Stimulated activated naive CD8-positive, alpha-beta T cell treated with anti-CD3 and anti-CD28 coated beads, Interleukin-15, amount 100 ng/mL, for 72 hours (primary cell): ENCODE measurements at regions not wholly inside any gene's neighbourhood (a gene's known extent, or its start where the extent isn't known, plus 50 kb on each side); places are given as distances from the start of the nearest gene placed in this dataset.

ENCODE experiments used
- ATAC-seq: fragments of 150-1000 bp; cut with Tn5 transposase; 2 replicates; pipeline ENCODE4 v1.10.0; 2021; ENCODE audit warnings: mild to moderate bottlenecking, moderate library complexity
- DNase-seq, 2 donors: peaks; one replicate each; pipeline ENCODE4 v3.0.0; 2021 to 2022
- H3K27ac Mint-ChIP-seq, 2 donors: one replicate each; pipeline ENCODE4 v1.8.0; 2022; ENCODE audit warnings: mild to moderate bottlenecking in 2 of 2, mixed read lengths in 2 of 2, moderate library complexity in 2 of 2
- H3K27me3 Mint-ChIP-seq: one replicate; pipeline ENCODE4 v1.8.0; 2022; ENCODE audit warnings: mixed read lengths
- H3K4me1 Mint-ChIP-seq: one replicate; pipeline ENCODE4 v1.8.0; 2022; ENCODE audit warnings: mild to moderate bottlenecking, mixed read lengths
- H3K4me3 Mint-ChIP-seq, 2 donors: one replicate each; pipeline ENCODE4 v1.8.0; 2022; ENCODE audit warnings: mild to moderate bottlenecking in 2 of 2, mixed read lengths in 2 of 2, moderate library complexity in 1 of 2
- H3K9me3 Mint-ChIP-seq, 2 donors: one replicate each; pipeline ENCODE4 v1.8.0; 2022; ENCODE audit warnings: mixed read lengths in 2 of 2

GRCh38 chr1:244242446-244242845, 191.4 kb downstream of the ZBTB18 start:
- DNase-seq (no peak), ATAC-seq (peak; percentile 43)
- no peaks in the 10 kb centered on the region for H3K9me3 Mint-ChIP-seq
- H3K4me1 Mint-ChIP-seq = peaks cover 21% of the 10 kb centered on the region
- no peak overlapping the region for H3K4me3 Mint-ChIP-seq
- peak overlapping the region in 1 of 2 donors; percentile 35 for H3K27ac Mint-ChIP-seq
- H3K27me3 Mint-ChIP-seq = no peaks in the 10 kb centered on the region

DNA sequence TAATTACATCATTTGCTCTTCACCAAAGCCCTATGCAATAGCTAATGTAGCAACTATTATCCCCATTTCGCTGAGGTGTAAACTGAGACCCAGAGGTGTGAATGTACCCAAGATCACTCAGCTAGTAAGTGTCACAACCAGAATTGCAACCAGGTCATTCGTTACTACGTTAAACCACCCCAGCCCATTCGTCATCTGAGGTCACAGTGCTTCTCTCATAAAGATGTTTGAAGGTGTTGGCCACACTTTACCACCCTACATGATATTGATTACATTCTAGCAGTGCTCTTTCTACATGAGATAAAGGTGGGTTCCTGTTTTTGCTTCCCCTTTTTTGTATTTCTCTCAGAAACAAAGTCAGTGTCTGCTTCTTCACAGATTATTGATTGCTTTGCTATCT, 195.3 kb downstream of the ZBTB18 start:
- Mint-ChIP-seq H3K9me3 (no peaks in the 10 kb centered on the region), H3K4me3 (no peak overlapping the region), H3K27me3 (no peaks in the 10 kb centered on the region), H3K27ac (no peak overlapping the region), H3K4me1 (peaks cover 12% of the 10 kb centered on the region)
- ATAC-seq (no peak), DNase-seq (no peak)

- Mint-ChIP-seq H3K4me3 (no peak overlapping the region), H3K27ac (no peak overlapping the region), H3K27me3 (no peaks in the 10 kb centered on the region), H3K4me1 (no peaks in the 10 kb centered on the region), H3K9me3 (no peaks in the 10 kb centered on the region)
- no peak for DNase-seq
- no peak for ATAC-seq
These were observed 197.3 kb downstream of the ZBTB18 start for GRCh38 chr1:244248426-244248825.

DNA sequence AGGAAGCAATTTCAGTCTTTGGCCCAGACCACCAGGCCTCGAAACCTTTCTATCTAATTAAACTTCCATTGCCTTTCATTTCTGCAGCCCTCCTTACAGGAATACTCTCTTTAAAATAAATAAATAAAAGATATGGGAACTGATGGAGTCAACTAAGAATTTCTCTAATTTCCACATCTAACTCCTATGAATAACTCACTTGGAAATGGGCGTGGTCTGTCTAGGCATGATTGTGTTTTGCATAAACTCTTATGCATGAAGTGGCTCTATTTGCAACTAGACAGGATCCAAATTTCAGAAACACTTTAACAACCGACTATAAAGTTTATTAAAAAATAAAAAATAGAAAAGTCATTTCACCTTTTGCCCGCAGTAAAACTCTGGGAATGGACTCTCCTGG, 199.5 kb downstream of the ADSS2 start:
- H3K4me3 Mint-ChIP-seq = no peak overlapping the region
- DNase-seq (no peak), ATAC-seq (no peak)
- peaks cover 0 to 4% of the 10 kb centered on the region in 2 donors for H3K9me3 Mint-ChIP-seq
- H3K4me1 Mint-ChIP-seq = no peaks in the 10 kb centered on the region
- H3K27ac Mint-ChIP-seq = no peak overlapping the region
- no peaks in the 10 kb centered on the region for H3K27me3 Mint-ChIP-seq

GRCh38 chr1:244254467-244254866, 197.2 kb downstream of the ADSS2 start:
- H3K27ac Mint-ChIP-seq = no peak overlapping the region
- no peaks in the 10 kb centered on the region for H3K4me1 Mint-ChIP-seq
- DNase-seq = no peak
- H3K4me3 Mint-ChIP-seq = no peak overlapping the region
- peaks cover 0 to 4% of the 10 kb centered on the region in 2 donors for H3K9me3 Mint-ChIP-seq
- no peaks in the 10 kb centered on the region for H3K27me3 Mint-ChIP-seq
- ATAC-seq = no peak

GRCh38 chr1:244255426-244255965, 196.2 kb downstream of the ADSS2 start:
- DNase-seq (no peak), ATAC-seq (no peak)
- no peaks in the 10 kb centered on the region for H3K4me1 Mint-ChIP-seq
- no peaks in the 10 kb centered on the region for H3K27me3 Mint-ChIP-seq
- no peak overlapping the region for H3K4me3 Mint-ChIP-seq
- H3K27ac Mint-ChIP-seq = no peak overlapping the region
- H3K9me3 Mint-ChIP-seq = peaks cover 0 to 4% of the 10 kb centered on the region in 2 donors

GRCh38 chr1:244256086-244256676, 195.5 kb downstream of the ADSS2 start:
- Mint-ChIP-seq H3K27ac (no peak overlapping the region), H3K9me3 (peaks cover 0 to 4% of the 10 kb centered on the region in 2 donors), H3K4me3 (no peak overlapping the region), H3K4me1 (no peaks in the 10 kb centered on the region), H3K27me3 (no peaks in the 10 kb centered on the region)
- ATAC-seq = no peak
- no peak for DNase-seq

DNA sequence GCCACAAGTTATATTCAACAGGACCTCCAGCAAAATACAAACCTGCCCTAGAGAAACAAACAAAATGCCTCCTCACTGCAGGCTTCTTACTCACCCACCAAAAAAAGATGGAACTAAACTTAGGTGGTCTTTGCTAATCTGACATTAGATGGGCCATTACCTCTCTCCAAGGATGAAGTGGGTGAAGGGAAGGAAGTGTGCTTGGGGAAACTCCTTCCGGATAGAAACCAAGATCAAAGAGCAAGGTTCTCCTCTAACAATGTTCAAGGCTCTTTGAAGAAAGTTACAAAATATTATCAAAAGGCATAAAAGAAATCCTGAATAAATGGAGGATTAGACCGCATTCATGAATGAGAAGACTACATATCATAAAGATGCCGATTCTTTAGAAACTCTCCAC, 187.5 kb downstream of the ADSS2 start:
- no peak for DNase-seq
- no peak for ATAC-seq
- no peak overlapping the region for H3K4me3 Mint-ChIP-seq
- no peaks in the 10 kb centered on the region for H3K9me3 Mint-ChIP-seq
- H3K4me1 Mint-ChIP-seq = no peaks in the 10 kb centered on the region
- no peak overlapping the region for H3K27ac Mint-ChIP-seq
- no peaks in the 10 kb centered on the region for H3K27me3 Mint-ChIP-seq

DNA sequence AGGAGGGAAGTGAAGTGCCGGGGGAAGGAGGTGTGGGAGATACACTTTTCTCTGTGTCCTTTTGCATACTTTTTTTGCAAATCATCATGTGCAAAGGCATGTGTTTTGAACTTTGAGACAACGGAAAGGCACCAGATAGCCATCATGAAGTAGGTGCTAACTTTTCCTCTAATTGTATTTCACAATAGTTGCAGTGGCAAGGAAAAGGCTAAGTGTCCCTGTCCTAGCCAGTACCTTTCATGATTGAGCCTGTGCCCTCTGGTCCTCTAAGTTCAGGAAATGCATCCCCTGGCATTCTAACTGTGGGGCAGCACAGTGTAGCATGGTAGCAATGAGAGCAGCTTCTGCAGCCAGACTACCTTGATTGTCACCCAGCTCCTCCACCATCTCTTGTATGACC, 186.2 kb downstream of the ADSS2 start:
- Mint-ChIP-seq H3K27me3 (no peaks in the 10 kb centered on the region), H3K27ac (no peak overlapping the region)

DNA sequence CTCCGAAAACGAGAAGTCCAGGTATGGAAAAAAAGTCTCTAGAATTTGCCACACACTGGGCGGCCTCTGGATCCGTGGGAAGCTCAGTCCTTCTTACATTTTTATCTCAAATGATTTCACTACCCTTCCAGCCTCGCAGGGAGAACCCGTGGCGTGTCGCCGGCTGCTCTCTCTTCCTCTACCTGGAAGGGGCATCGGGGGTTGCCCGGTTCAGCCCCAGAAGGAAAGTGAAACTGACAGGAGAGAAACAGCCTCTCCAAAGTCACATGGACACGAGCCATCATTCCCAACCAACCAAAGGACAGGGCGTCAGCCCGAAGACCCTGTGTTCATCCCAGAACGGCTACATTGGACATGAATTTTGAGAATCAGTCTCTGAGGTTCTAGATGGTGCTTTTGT, 182.5 kb downstream of the ADSS2 start:
- no peak overlapping the region for H3K27ac Mint-ChIP-seq
- ATAC-seq (no peak), DNase-seq (no peak)
- no peaks in the 10 kb centered on the region for H3K27me3 Mint-ChIP-seq
- H3K9me3 Mint-ChIP-seq = peaks cover 0 to 14% of the 10 kb centered on the region in 2 donors
- H3K4me3 Mint-ChIP-seq = no peak overlapping the region
- H3K4me1 Mint-ChIP-seq = peaks cover 6% of the 10 kb centered on the region

More for the DNA sequence above, 186.2 kb downstream of the ADSS2 start:
- ATAC-seq = no peak
- peaks cover 0 to 5% of the 10 kb centered on the region in 2 donors for H3K9me3 Mint-ChIP-seq
- H3K4me3 Mint-ChIP-seq = no peak overlapping the region
- no peaks in the 10 kb centered on the region for H3K4me1 Mint-ChIP-seq
- DNase-seq = no peak

- Mint-ChIP-seq H3K27ac (peak overlapping the region in 1 of 2 donors; percentile 19), H3K9me3 (peaks cover 0 to 14% of the 10 kb centered on the region in 2 donors)
These were observed 180.7 kb downstream of the ADSS2 start for GRCh38 chr1:244271004-244271403.

GRCh38 chr1:244271691-244272308, 179.9 kb downstream of the ADSS2 start:
- no peak for ATAC-seq
- Mint-ChIP-seq H3K27ac (no peak overlapping the region), H3K4me3 (no peak overlapping the region), H3K9me3 (peaks cover 0 to 14% of the 10 kb centered on the region in 2 donors), H3K4me1 (peaks cover 6% of the 10 kb centered on the region), H3K27me3 (no peaks in the 10 kb centered on the region)
- DNase-seq = no peak

More at GRCh38 chr1:244271004-244271403, 180.7 kb downstream of the ADSS2 start:
- peaks cover 6% of the 10 kb centered on the region for H3K4me1 Mint-ChIP-seq
- no peak for DNase-seq
- no peak for ATAC-seq
- H3K4me3 Mint-ChIP-seq = no peak overlapping the region
- H3K27me3 Mint-ChIP-seq = no peaks in the 10 kb centered on the region

GRCh38 chr1:244272471-244273261, 179.0 kb downstream of the ADSS2 start:
- peak overlapping the region in 1 of 2 donors; percentile 31 for H3K27ac Mint-ChIP-seq
- no peaks in the 10 kb centered on the region for H3K27me3 Mint-ChIP-seq
- peaks cover 0 to 14% of the 10 kb centered on the region in 2 donors for H3K9me3 Mint-ChIP-seq
- peak; percentile 54 to 66 for DNase-seq
- no peak overlapping the region for H3K4me3 Mint-ChIP-seq
- peak; percentile 65 for ATAC-seq
- peaks cover 6% of the 10 kb centered on the region for H3K4me1 Mint-ChIP-seq

DNA sequence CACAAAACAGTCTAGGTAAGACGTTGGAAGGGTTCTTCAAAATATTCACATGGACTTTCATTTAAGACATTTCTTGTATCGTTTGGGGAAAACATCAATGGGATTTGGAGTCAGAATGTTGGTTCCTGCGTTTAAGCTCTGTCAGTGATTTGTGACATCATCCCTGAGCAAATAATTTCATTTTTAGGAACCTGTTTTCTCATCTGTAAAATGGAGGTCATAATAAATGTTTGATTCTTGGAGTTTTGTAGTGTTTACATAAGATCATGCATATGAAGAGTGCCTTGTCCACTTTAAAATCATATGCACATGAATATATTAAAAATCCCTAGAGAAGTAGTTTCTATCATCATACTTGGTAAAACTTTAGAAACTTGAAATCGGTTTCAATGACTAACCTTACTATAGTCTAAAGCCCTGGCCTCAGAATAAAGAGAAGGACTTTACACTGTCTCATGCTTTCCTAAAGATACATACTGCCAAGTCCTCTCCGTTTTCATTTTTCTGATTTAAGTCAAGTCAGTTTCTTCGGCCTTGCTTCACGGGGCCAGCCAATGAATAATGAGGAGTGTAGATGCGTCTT, 178.4 kb downstream of the ADSS2 start:
- ATAC-seq = no peak
- Mint-ChIP-seq H3K27me3 (no peaks in the 10 kb centered on the region), H3K4me1 (peaks cover 6% of the 10 kb centered on the region), H3K27ac (peak overlapping the region in 1 of 2 donors; percentile 31), H3K9me3 (peaks cover 0 to 14% of the 10 kb centered on the region in 2 donors), H3K4me3 (no peak overlapping the region)
- no peak for DNase-seq

GRCh38 chr1:244273845-244274619, 177.7 kb downstream of the ADSS2 start:
- no peaks in the 10 kb centered on the region for H3K27me3 Mint-ChIP-seq
- H3K4me3 Mint-ChIP-seq = no peak overlapping the region
- peaks cover 6% of the 10 kb centered on the region for H3K4me1 Mint-ChIP-seq
- DNase-seq (no peak), ATAC-seq (no peak)
- no peak overlapping the region for H3K27ac Mint-ChIP-seq
- H3K9me3 Mint-ChIP-seq = peaks cover 0 to 14% of the 10 kb centered on the region in 2 donors
